NCI-H187 treated with DMSO at 0.1 percent for 48 hours (cell line): ENCODE measurements at regions not wholly inside any gene's neighbourhood (a gene's known extent, or its start where the extent isn't known, plus 50 kb on each side); places are given as distances from the start of the nearest gene placed in this dataset.

Experiments used
- DNase-seq: peaks from one replicate; lab custom pipeline; 2025; lab: John Stamatoyannopoulos, UW

DNA sequence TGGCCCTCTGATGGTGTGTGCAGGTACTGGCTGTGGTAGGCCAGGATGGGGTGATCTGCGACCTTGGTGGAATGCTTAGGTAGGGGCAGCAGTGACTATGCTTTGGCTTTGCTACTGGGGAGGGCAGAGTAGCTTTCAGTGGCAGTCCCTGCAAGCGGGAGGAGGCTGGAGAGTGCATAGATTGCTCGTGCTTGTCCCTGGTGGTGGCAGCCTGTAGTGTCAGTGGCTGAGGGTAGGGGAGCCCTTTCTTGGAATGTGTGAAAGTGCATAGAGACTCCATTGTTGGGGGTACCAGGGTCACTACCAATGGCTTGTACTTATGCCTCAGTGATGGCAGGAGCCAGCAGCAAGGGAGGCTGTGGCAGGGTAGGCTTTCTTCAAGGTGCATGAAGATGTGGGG, 582.6 kb downstream of the MRPL39 start:
- no peak for DNase-seq

GRCh38 chr21:25005388-25005787, 601.9 kb downstream of the MRPL39 start:
- DNase-seq: no peak

- DNase-seq: no peak
Measured at GRCh38 chr21:25002676-25003075, 604.6 kb downstream of the MRPL39 start.

DNA sequence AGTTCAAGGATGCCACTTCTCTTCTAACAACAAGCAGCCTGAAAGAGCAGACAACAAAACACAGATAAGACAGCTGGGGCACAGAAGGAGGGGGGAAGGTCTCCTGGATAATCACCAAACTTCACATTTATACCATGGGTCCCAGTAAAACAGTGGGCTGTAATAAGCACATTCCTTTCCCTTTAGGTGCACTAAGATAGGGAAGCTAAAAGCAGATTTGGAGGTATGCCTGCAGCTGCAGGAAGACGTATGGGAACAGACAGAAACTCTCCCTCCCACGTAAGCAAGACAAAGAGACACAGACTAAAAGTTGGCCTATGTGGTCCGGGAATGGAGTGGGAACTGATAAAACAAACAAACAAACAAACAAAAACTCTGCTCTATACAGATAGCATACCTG, 612.1 kb downstream of the MRPL39 start:
- no peak for DNase-seq

- no peak for DNase-seq
Measured at GRCh38 chr21:24994717-24995116, 612.6 kb downstream of the MRPL39 start.

- DNase-seq: no peak
Measured at GRCh38 chr21:24989516-24989915, 617.8 kb downstream of the MRPL39 start.

GRCh38 chr21:24988941-24989340, 618.3 kb downstream of the MRPL39 start:
- DNase-seq: no peak

GRCh38 chr21:24976238-24976637, 631.0 kb downstream of the MRPL39 start:
- DNase-seq: no peak

- DNase-seq: no peak
Measured at GRCh38 chr21:24969068-24969467, 638.2 kb downstream of the MRPL39 start.

GRCh38 chr21:24955275-24955961, 651.9 kb downstream of the MRPL39 start:
- no peak for DNase-seq

DNA sequence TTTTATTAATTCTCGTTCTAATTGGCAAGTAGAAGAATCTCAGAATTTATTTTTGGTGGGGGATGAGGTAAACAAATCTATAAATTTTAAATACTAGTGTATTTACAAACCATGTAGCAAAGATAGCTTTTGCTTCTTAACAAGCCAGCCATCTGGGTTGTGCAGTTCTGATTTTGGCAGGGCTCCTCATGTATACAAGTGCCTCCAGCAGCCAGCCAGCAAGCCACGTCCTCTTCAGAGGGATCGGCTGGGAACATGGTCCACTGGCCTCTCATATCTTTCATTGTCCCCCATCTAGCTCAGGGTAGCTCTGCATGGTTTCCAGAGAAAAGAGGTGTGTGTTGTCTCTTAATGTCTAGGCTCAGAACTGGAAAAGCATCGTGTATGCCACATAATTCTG, 659.1 kb downstream of the MRPL39 start:
- DNase-seq: no peak

DNA sequence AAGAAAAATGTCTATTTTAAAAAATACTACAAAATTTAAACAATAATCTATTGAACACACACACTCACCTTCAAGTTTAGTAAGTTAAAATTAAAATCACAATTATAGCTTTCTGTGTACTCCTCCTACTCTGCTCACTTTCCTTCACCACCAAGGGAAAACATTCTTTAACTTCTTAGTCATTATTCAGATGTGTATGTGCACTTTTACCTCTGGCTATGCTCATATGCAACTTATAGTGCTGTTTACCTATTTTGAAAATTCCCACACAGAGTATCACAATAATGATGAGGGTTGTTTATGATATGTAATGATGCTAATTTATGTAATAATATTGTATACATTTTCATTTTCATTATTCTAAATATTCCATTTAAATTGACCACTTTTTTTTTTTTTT, 661.4 kb downstream of the MRPL39 start:
- no peak for DNase-seq

- DNase-seq: no peak
Measured at GRCh38 chr21:24941316-24942185, 665.7 kb downstream of the MRPL39 start.

GRCh38 chr21:24939291-24939690, 668.0 kb downstream of the MRPL39 start:
- DNase-seq: no peak

DNA sequence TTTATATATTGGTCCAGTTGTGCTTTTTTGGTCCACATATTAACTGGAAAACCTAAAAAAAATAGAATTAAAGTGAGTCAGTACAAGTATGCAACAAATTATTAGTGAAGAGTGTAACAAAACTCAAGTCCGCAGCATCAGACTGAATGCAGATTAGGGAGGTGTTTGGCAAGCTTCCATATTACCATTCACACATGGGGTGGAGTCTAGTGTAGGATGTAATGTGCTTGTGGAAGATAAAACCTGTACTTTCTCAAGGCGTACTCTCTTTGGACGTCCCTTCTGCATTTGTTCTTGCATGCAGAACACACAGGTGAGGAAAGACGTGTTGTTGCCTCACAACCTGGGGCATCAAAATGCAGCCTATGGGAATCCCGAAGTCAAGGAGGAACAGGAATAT, 668.7 kb downstream of the MRPL39 start:
- DNase-seq: no peak

- no peak for DNase-seq
Measured at GRCh38 chr21:24935991-24936390, 671.3 kb downstream of the MRPL39 start.

GRCh38 chr21:24910591-24910990, 696.7 kb downstream of the MRPL39 start:
- DNase-seq: no peak

DNA sequence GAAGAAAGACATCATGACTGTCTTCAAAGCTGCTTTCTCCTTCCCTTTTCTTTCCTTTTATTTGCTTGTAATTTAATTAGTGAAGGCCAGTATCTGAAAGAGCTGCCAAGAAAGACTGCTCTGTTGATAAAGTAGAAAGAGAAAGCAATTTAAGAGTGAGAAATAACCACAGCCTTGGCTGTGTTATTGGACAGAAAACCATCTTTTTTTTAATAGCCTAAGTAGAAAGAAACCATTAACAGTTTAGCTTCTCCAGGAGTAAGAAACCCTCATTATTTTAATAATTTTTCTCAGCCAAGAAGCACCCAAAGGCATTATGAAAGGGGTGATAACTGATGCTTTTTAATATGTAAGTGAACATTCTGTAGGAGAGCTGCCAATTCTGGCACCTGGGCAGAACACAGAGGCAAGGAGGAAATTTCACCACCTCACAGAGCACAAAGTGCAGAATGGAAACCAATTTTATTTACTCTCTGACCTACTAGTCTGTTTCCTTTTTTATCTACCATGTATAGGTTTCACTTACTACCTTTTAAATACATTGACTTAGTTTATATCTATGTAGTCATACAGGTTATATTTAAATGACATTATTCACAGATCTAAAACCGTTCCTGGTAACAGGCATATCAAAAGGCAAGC, 703.2 kb downstream of the MRPL39 start:
- DNase-seq: no peak

DNA sequence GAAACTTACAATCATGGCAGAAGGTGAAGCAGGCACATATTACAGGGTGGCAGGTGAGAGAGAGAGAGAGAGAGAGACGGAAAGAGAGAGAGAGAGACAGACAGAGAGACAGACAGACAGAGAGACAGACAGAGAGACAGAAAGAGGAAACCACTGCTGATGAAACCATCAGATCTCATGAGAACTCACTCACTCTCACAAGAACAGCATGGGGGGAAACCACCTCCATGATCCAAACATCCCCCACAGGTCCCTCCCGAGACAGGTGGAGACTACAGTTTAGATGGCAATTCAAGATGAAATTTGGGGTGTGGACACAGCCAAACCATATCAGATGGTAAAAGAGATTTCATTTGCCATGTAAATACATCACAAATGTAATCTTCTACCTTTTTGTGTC, 708.1 kb downstream of the MRPL39 start:
- no peak for DNase-seq

DNA sequence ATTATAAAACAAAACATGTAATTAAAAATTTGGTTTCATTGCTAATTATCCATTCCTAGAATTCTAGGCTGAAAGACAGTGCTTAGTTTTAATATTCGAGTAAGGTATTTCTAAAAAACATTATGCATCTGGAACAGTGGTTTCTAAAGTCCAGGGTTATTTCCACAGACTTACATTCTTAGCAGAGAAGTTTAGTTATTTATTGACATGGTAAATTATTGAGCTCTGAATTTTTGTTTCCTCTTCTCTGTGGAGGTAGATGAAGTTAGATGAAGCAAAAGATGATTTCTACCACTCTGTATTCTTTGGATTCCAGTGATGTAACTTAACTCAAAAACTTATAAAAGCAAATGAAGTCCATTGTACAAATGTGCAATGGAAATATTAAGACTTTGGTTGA, 709.4 kb downstream of the MRPL39 start:
- DNase-seq: no peak

DNA sequence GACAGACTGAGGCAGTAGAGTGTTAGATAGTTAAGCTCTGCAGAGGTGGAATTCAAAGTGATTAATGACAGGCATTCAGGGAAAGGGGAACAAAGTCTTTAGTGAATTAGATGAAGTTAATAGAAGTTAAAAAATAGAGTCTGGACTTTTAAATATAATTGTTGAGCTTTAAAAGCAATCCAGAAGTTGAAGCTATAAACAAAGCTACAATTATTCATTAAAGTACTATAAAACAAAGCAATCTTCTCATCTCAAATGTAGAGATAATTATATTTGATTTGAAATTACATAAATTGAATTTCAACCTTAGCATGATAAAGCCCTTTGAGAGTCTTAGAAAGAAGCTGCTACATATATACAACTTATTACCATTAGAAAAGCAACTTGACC, 710.6 kb downstream of the MRPL39 start:
- no peak for DNase-seq

DNA sequence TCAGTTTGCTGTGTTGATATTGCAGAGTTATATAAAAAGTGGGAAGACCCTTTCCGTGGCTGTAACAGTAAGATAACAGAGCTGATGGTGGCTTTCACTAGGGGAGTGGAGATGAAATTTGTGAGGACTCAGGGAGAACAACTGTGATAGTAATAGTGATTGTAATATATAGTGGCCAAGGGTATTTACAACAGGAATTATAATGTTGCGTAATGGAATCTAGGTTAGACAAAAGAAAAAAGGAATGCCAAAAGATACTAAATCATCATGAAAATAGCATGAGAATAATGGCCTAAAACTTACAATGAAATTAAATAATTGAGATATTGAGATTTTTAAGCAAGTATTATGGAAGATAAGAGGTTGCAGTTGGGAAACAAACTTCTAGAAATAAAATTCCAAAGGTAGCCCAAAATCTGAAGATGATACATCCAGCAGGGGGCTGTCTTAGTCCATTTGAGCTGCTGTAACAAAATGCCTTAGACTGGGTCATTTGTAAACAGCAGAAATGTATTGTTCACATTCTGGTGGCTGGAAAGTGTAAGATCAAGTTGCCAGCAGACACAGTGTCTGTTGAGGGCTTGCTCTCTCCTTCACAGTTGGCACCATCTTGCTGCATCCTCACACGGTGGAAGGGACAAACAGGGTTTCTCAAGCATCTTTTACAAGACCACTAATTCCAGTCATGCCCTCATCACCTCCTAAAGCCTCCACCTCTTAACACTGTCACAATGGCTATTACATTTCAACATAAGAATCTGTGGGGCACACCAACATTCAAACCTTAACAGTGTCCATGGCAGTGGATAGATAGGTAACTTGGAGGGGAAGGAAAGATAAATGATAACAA, 711.2 kb downstream of the MRPL39 start:
- no peak for DNase-seq
